Ovary (tissue), 3 donors: ENCODE measurements at regions not wholly inside any gene's neighbourhood (a gene's known extent, or its start where the extent isn't known, plus 50 kb on each side); places are given as distances from the start of the nearest gene placed in this dataset.

Experiments used
- CTCF ChIP-seq, 3 donors: fragments of 450-650 bp in 2 of 3; fragments of 200-600 bp in 1 of 3; IDR thresholded peaks; one replicate each; pipeline versions ENCODE4 v1.5.1 to v1.8.0; 2016 to 2022; ENCODE audit warnings: antibody characterized with exemption in 3 of 3, mild to moderate bottlenecking in 1 of 3
- EP300 ChIP-seq: sonication (generic); formaldehyde crosslinking; IDR thresholded peaks from one replicate; pipeline ENCODE4 v1.6.1; 2017; ENCODE audit warnings: antibody characterized with exemption
- POLR2A ChIP-seq: fragments of 450-650 bp; IDR thresholded peaks from one replicate; pipeline ENCODE4 v1.6.1; 2017; ENCODE audit warnings: antibody characterized with exemption, mild to moderate bottlenecking, moderate library complexity
- donor health status: DM: no; HTN: no; CAD: no.

- TF ChIP-seq POLR2A: no peak
- TF ChIP-seq CTCF (IDR thresholded peaks at IDR 0.05): no peak
- no peak for TF ChIP-seq EP300
Observed at GRCh38 chr3:40677749-40678148, 153.0 kb downstream of the ZNF621 start.
